HG02973 (cell line): ENCODE measurements at regions not wholly inside any gene's neighbourhood (a gene's known extent, or its start where the extent isn't known, plus 50 kb on each side); places are given as distances from the start of the nearest gene placed in this dataset.

Experiments used
- ATAC-seq: cut with Tn5 transposase; IDR thresholded peaks from one replicate; pipeline ENCODE4 v1.9.1; 2021; ENCODE audit warnings: moderate library complexity; ENCODE audit not compliant: unreplicated experiment

- ATAC-seq, result peak; percentile 13
These were observed 103.0 kb upstream of the AGAP1 start for GRCh38 chr2:235390816-235391194.

GRCh38 chr2:235391921-235392615 lies 101.8 kb upstream of the AGAP1 start:
- ATAC-seq, result no peak

GRCh38 chr2:235394278-235394828 lies 99.5 kb upstream of the AGAP1 start:
- no peak for ATAC-seq

GRCh38 chr2:235396071-235396846 lies 97.6 kb upstream of the AGAP1 start:
- ATAC-seq, result no peak

GRCh38 chr2:235398321-235398720 lies 95.5 kb upstream of the AGAP1 start:
- ATAC-seq, result no peak

- no peak for ATAC-seq
These were observed 93.9 kb upstream of the AGAP1 start for GRCh38 chr2:235399895-235400294.

GRCh38 chr2:235402422-235402821 lies 91.4 kb upstream of the AGAP1 start:
- ATAC-seq, result no peak

GRCh38 chr2:235405612-235406361 lies 88.1 kb upstream of the AGAP1 start:
- no peak for ATAC-seq

- no peak for ATAC-seq
These were observed 87.4 kb upstream of the AGAP1 start for GRCh38 chr2:235406430-235406829.

- ATAC-seq, result no peak
These were observed 81.8 kb upstream of the AGAP1 start for GRCh38 chr2:235411905-235412485.

GRCh38 chr2:235413064-235413463 lies 80.8 kb upstream of the AGAP1 start:
- ATAC-seq, result no peak

- ATAC-seq, result no peak
These were observed 79.4 kb upstream of the AGAP1 start for GRCh38 chr2:235414422-235414821.

- ATAC-seq, result no peak
These were observed 76.9 kb upstream of the AGAP1 start for GRCh38 chr2:235416858-235417499.

GRCh38 chr2:235418918-235419317 lies 74.9 kb upstream of the AGAP1 start:
- ATAC-seq, result no peak

GRCh38 chr2:235419996-235420395 lies 73.8 kb upstream of the AGAP1 start:
- ATAC-seq, result no peak

- no peak for ATAC-seq
These were observed 72.2 kb upstream of the AGAP1 start for GRCh38 chr2:235421618-235422017.

GRCh38 chr2:235430366-235431083 lies 63.3 kb upstream of the AGAP1 start:
- ATAC-seq, result no peak

- no peak for ATAC-seq
These were observed 60.9 kb upstream of the AGAP1 start for GRCh38 chr2:235432741-235433520.

- ATAC-seq, result no peak
These were observed 60.0 kb upstream of the AGAP1 start for GRCh38 chr2:235433860-235434259.
